HG02970 (cell line): ENCODE measurements at regions not wholly inside any gene's neighbourhood (a gene's known extent, or its start where the extent isn't known, plus 50 kb on each side); places are given as distances from the start of the nearest gene placed in this dataset.

Experiments
- ATAC-seq: cut with Tn5 transposase; IDR thresholded peaks from one replicate; pipeline ENCODE4 v1.9.1; 2021; ENCODE audit warnings: mild to moderate bottlenecking, moderate library complexity, moderate number of reproducible peaks; ENCODE audit not compliant: unreplicated experiment, low FRiP score

GRCh38 chr1:75074831-75075395 lies 59.3 kb upstream of the LHX8 start:
- ATAC-seq: no peak

GRCh38 chr1:75079538-75080290 lies 54.5 kb upstream of the LHX8 start:
- ATAC-seq: no peak

- ATAC-seq: no peak
Measured at GRCh38 chr1:75083223-75083622, 51.0 kb upstream of the LHX8 start.

DNA sequence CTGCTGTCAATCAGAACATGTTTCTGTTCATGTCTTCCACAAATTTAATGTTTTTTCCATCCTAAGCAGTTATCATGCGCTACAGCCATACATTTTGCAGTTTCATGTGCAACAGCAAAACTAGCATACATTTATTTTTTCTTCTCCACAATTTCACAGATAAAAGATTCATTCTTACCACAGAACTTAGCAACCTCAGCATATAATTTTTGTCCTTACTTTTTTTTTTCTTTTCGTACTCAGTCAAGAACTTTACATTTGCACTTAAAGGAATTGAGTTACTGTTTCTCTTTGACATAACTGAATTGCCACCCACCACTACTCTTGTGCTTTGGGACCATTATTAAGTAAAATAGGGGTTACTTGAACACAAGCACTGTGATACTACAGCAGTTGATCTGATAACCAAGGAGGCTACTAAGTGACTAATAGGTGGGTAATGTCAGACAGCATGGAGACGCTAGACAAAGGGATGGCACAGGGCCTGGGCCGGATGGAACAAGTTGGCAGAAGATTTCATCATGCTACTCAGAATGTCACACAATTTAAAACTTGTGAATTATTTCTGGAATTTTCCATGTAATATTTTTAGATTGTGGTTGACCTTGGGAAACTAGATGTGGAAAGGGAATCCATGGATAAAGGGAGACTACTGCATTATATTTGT lies 50.2 kb upstream of the LHX8 start:
- ATAC-seq: no peak
